ENCODE measurements at regions not wholly inside any gene's neighbourhood (a gene's known extent, or its start where the extent isn't known, plus 50 kb on each side); places are given as distances from the start of the nearest gene placed in this dataset.

- TF ChIP-seq CTCF (IDR thresholded peaks at IDR 0.05; ENCODE audit: insufficient read depth, low read depth, low read length, missing control alignments), result no peak
- no peak for DNase-seq (ENCODE audit: low read depth)
- H3K4me3 ChIP-seq (ENCODE audit: low read length), result no peak overlapping the region
These were observed 232.3 kb downstream of the OSR1 start for GRCh38 chr2:19125901-19126680.

GRCh38 chr2:19124135-19124534 lies 234.3 kb downstream of the OSR1 start:
- TF ChIP-seq CTCF (IDR thresholded peaks at IDR 0.05; ENCODE audit: insufficient read depth, low read depth, low read length, missing control alignments), result no peak
- DNase-seq (ENCODE audit: low read depth), result peak; percentile 97
- H3K4me3 ChIP-seq (ENCODE audit: low read length), result no peak overlapping the region

DNA sequence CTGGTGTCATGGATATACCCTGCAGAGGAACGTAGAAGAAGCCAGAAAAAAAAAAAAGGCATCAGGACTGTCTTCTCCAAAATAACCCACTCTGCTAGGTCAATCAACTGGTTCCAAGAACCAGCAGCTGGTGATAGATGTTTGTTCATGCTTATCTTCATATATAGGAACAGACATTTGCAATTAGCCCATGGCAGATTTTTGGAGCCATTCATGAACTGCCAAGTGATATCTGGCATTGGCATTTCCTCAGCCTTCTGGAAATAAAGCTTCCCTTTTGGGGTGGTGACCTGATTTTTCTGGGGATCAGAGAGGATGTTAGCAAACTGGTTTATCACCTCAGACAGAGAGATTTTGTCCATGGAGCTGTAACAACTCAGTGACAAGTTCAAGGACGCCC lies 234.9 kb downstream of the OSR1 start:
- no peak for DNase-seq (ENCODE audit: low read depth)
- H3K4me3 ChIP-seq (ENCODE audit: low read length), result no peak overlapping the region
- no peak for TF ChIP-seq CTCF (IDR thresholded peaks at IDR 0.05; ENCODE audit: insufficient read depth, low read depth, low read length, missing control alignments)

DNA sequence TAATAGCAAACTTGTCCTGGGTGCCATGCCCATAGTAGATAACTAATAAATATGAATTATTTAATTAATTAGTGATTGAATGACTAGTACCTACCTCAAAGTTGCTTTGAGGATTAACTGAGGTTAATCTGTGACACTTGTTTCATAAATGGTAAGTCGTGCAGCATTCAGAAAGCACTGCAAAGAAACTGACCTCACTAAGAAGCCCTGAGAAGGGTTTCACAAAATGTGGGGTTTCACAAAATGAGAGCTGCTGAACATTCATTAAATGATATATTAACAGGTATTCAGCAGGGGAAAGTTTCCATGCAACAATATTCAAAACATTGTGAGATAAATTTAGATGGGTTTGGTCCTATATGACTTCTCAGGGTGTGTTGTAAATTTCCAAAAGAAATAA lies 236.2 kb downstream of the OSR1 start:
- DNase-seq (ENCODE audit: low read depth), result no peak
- TF ChIP-seq CTCF (IDR thresholded peaks at IDR 0.05; ENCODE audit: insufficient read depth, low read depth, low read length, missing control alignments), result no peak
- H3K4me3 ChIP-seq (ENCODE audit: low read length), result no peak overlapping the region

- no peak overlapping the region for H3K4me3 ChIP-seq (ENCODE audit: low read length)
- DNase-seq (ENCODE audit: low read depth), result peak; percentile 59
- TF ChIP-seq CTCF (IDR thresholded peaks at IDR 0.05; ENCODE audit: insufficient read depth, low read depth, low read length, missing control alignments), result no peak
These were observed 237.3 kb downstream of the OSR1 start for GRCh38 chr2:19120941-19121750.

GRCh38 chr2:19120181-19120580 lies 238.2 kb downstream of the OSR1 start:
- no peak for DNase-seq (ENCODE audit: low read depth)
- H3K4me3 ChIP-seq (ENCODE audit: low read length), result no peak overlapping the region
- no peak for TF ChIP-seq CTCF (IDR thresholded peaks at IDR 0.05; ENCODE audit: insufficient read depth, low read depth, low read length, missing control alignments)
